Osteoblast (primary cell): ENCODE measurements at regions not wholly inside any gene's neighbourhood (a gene's known extent, or its start where the extent isn't known, plus 50 kb on each side); places are given as distances from the start of the nearest gene placed in this dataset.

Experiments
- DNase-seq: peaks from one replicate; pipeline ENCODE4 v3.0.0; 2011; ENCODE audit warnings: low spot score, mixed read lengths; ENCODE audit not compliant: insufficient read length; ENCODE audit errors: missing footprints
- H2AFZ ChIP-seq: 2 replicates; pipeline ENCODE4 v1.6.0; 2011; ENCODE audit warnings: mild to moderate bottlenecking, low read length
- H3K27ac ChIP-seq: 2 replicates; pipeline ENCODE4 v1.5.1; 2011; ENCODE audit warnings: mild to moderate bottlenecking, low read depth, low read length, moderate library complexity
- H3K27me3 ChIP-seq: 2 replicates; pipeline ENCODE4 v1.6.0; 2012; ENCODE audit warnings: mild to moderate bottlenecking, control low read depth, inconsistent platforms, low read length, moderate library complexity; ENCODE audit not compliant: insufficient read depth
- H3K36me3 ChIP-seq: 2 replicates; pipeline ENCODE4 v1.5.1; 2011; ENCODE audit warnings: mild to moderate bottlenecking, low read length, control low read depth, moderate library complexity; ENCODE audit not compliant: insufficient read depth
- H3K4me1 ChIP-seq: 2 replicates; pipeline ENCODE4 v1.5.1; 2011; ENCODE audit warnings: mild to moderate bottlenecking, low read length, control low read depth, moderate library complexity; ENCODE audit not compliant: insufficient read depth
- H3K4me2 ChIP-seq: 2 replicates; pipeline ENCODE4 v1.6.0; 2011; ENCODE audit warnings: mild to moderate bottlenecking, low read length; ENCODE audit not compliant: insufficient read depth
- H3K4me3 ChIP-seq: fragments of 200-600 bp; sonication (generic); 3 replicates; pipeline ENCODE4 v1.5.1; 2012; ENCODE audit warnings: mild to moderate bottlenecking, low read length, inconsistent platforms; ENCODE audit not compliant: insufficient read depth
- H3K79me2 ChIP-seq: 2 replicates; pipeline ENCODE4 v1.6.0; 2012; ENCODE audit warnings: mild to moderate bottlenecking, low read length, control low read depth, inconsistent platforms; ENCODE audit not compliant: insufficient read depth
- H3K9me3 ChIP-seq: 2 replicates; pipeline ENCODE4 v1.5.1; 2011; ENCODE audit warnings: low read depth, low read length, control low read depth
- H4K20me1 ChIP-seq: 2 replicates; pipeline ENCODE4 v1.6.0; 2012; ENCODE audit warnings: mild to moderate bottlenecking, low read length, control low read depth; ENCODE audit not compliant: insufficient read depth
- TF ChIP-seq, protein P1 (sequence below): IDR thresholded peaks from 2 replicates; pipeline ENCODE4 v1.5.1; 2011; ENCODE audit warnings: mild to moderate bottlenecking, low read depth, low read length, moderate library complexity; ENCODE audit errors: extremely low read depth

DNA sequence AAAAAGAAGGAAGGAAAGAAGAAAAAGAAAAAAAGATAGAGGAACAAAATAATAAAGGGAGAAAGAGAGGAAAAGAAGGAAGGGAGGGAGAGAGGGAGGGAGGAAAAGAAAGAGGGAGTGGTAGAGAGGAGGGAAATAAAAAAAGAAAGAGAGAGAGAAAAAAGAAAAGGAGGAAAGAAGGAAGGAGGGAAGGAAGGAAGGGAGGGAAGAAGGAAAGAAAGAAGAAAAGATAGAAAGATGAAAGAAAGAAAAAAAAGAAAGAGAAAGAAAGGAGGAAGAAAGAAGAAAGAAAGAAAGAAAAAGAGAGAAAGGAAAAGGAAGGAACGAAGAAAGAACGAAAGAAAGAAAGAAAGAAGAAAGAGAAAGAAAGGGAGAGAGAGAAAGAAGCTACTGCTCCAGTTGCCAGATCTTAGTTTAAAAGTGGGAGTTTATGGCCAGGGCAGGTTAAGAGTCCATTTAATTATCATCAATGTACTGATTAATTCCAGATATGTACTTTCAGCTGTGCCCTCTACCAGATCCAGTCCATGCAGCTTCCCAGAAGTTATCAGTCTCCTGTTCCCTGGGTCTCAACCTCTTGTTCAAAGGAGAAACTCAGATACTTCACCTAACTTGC lies 1378.5 kb upstream of the NUDT12 start:
- no peak for DNase-seq
- TF ChIP-seq, protein P1, sequence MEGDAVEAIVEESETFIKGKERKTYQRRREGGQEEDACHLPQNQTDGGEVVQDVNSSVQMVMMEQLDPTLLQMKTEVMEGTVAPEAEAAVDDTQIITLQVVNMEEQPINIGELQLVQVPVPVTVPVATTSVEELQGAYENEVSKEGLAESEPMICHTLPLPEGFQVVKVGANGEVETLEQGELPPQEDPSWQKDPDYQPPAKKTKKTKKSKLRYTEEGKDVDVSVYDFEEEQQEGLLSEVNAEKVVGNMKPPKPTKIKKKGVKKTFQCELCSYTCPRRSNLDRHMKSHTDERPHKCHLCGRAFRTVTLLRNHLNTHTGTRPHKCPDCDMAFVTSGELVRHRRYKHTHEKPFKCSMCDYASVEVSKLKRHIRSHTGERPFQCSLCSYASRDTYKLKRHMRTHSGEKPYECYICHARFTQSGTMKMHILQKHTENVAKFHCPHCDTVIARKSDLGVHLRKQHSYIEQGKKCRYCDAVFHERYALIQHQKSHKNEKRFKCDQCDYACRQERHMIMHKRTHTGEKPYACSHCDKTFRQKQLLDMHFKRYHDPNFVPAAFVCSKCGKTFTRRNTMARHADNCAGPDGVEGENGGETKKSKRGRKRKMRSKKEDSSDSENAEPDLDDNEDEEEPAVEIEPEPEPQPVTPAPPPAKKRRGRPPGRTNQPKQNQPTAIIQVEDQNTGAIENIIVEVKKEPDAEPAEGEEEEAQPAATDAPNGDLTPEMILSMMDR: no peak
- H3K36me3 ChIP-seq: no peaks in the 10 kb centered on the region

DNA sequence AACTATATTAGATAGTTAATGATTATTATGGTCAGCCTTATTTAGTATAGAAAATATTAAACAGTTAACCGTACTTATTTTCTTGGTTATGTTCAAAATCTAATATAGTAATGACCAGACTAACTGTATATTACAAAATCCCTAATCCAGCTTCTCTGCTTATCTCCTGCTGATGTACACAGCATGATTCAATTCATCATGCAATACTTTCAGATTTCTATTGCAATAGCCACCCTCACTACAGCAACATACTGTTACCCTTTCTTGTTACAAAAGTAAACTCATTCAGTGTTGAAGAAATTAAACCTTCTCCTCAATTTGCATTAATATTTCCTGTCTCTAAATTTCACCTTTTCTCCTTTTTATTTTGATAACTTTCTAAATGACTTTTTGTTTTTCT lies 1375.0 kb upstream of the NUDT12 start:
- no peak overlapping the region for H3K4me3 ChIP-seq
- H3K4me2 ChIP-seq: no peak overlapping the region
- H3K79me2 ChIP-seq: no peaks in the 10 kb centered on the region
- no peak overlapping the region for H3K27ac ChIP-seq
- no peaks in the 10 kb centered on the region for H3K36me3 ChIP-seq
- H3K27me3 ChIP-seq: no peaks in the 10 kb centered on the region
- TF ChIP-seq, protein P1: no peak
- no peaks in the 10 kb centered on the region for H4K20me1 ChIP-seq
- H3K9me3 ChIP-seq: no peaks in the 10 kb centered on the region
- no peak overlapping the region for H2AFZ ChIP-seq
- DNase-seq: no peak
- no peaks in the 10 kb centered on the region for H3K4me1 ChIP-seq

More for the DNA sequence above, 1378.5 kb upstream of the NUDT12 start:
- Histone ChIP-seq H2AFZ (no peak overlapping the region), H3K79me2 (no peaks in the 10 kb centered on the region), H3K27ac (no peak overlapping the region), H4K20me1 (no peaks in the 10 kb centered on the region), H3K4me1 (no peaks in the 10 kb centered on the region), H3K27me3 (no peaks in the 10 kb centered on the region), H3K4me3 (no peak overlapping the region), H3K4me2 (no peak overlapping the region), H3K9me3 (no peaks in the 10 kb centered on the region)

DNA sequence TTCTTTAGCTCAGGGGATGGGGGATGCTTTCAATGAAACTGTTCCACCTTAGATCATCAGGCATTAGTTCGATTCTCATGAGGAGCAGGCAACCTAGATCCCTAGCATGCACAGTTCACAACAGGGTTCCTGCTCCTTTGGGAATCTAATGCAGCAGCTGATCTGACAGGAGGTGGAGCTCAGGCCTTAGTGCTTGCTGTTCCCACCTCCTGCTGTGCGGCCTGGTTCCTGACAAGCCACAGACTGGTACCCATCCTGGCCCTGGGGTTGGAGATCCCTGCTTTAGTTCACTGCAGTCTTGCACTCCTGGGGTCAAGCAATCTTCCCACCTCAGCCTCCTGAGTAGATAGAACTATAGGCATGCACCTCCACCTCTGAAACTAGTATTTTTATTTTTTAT lies 1369.8 kb upstream of the NUDT12 start:
- H3K4me1 ChIP-seq: no peaks in the 10 kb centered on the region
- H3K36me3 ChIP-seq: no peaks in the 10 kb centered on the region
- no peak for DNase-seq
- no peak overlapping the region for H3K4me2 ChIP-seq
- no peaks in the 10 kb centered on the region for H3K27me3 ChIP-seq
- H3K9me3 ChIP-seq: no peaks in the 10 kb centered on the region
- no peaks in the 10 kb centered on the region for H3K79me2 ChIP-seq
- no peak overlapping the region for H3K4me3 ChIP-seq
- H2AFZ ChIP-seq: no peak overlapping the region
- H4K20me1 ChIP-seq: no peaks in the 10 kb centered on the region
- TF ChIP-seq, protein P1: no peak
- no peak overlapping the region for H3K27ac ChIP-seq

DNA sequence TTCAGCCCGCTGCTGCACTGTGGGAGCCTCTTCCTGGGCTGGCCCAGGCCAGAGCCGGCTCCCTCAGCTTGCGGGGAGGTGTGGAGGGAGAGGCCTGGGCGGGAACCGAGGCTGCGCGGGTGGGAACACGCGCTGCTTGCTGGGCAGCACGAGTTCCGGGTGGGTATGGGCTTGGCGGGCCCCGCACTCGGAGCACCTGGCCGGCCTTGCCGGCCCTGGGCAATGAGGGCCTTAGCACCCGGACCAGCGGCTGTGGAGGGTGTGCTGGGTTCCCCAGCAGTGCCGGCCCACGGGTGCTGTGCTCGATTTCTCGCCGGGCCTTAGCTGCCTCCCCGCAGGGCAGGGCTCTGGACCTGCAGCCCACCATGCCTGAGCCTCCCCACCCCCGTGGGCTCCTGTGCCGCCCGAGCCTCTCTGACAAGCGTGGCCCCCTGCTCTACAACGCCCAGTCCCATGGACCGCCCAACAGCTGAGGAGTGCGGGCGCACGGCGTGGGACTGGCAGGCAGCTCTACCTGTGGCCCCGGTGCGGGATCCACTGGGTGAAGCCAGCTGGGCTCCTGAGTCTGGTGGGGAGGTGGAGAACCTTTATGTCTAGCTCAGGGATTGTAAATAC lies 1366.4 kb upstream of the NUDT12 start:
- Histone ChIP-seq H3K27me3 (no peaks in the 10 kb centered on the region), H3K79me2 (no peaks in the 10 kb centered on the region), H3K4me2 (no peak overlapping the region), H3K9me3 (no peaks in the 10 kb centered on the region), H3K36me3 (no peaks in the 10 kb centered on the region), H3K27ac (no peak overlapping the region), H3K4me1 (no peaks in the 10 kb centered on the region), H4K20me1 (no peaks in the 10 kb centered on the region), H2AFZ (no peak overlapping the region), H3K4me3 (no peak overlapping the region)
- TF ChIP-seq, protein P1: no peak
- DNase-seq: no peak
